Ascending aorta (tissue), 2 donors: ENCODE measurements at regions not wholly inside any gene's neighbourhood (a gene's known extent, or its start where the extent isn't known, plus 50 kb on each side); places are given as distances from the start of the nearest gene placed in this dataset.

Experiments
- DNase-seq, 2 donors: peaks; one replicate each; pipeline ENCODE4 v3.0.0-alpha.2; 2019; ENCODE audit warnings: low spot score in 2 of 2
- H3K27ac ChIP-seq, 2 donors: fragments of 200-600 bp; sonication (generic); one replicate each; pipeline ENCODE4 v1.5.1; 2016 to 2017; ENCODE audit warnings: mild to moderate bottlenecking in 1 of 2
- H3K27me3 ChIP-seq: fragments of 200-600 bp; sonication (generic); one replicate; pipeline ENCODE4 v1.5.1; 2017
- H3K36me3 ChIP-seq, 2 donors: fragments of 200-600 bp; sonication (generic); one replicate each; pipeline ENCODE4 v1.5.1; 2016
- H3K4me1 ChIP-seq, 2 donors: fragments of 200-600 bp; sonication (generic); one replicate each; pipeline ENCODE4 v1.5.1; 2016 to 2017; ENCODE audit warnings: mild to moderate bottlenecking in 1 of 2
- H3K4me3 ChIP-seq, 2 donors: fragments of 200-600 bp; sonication (generic); one replicate each; pipeline ENCODE4 v1.5.1; 2016 to 2017; ENCODE audit warnings: mild to moderate bottlenecking in 1 of 2
- H3K9me3 ChIP-seq, 2 donors: fragments of 200-600 bp; sonication (generic); one replicate each; pipeline ENCODE4 v1.5.1; 2016
- intact Hi-C: fragments of 100-400 bp; cut with DNase I; formaldehyde crosslinking; loops from one replicate; pipeline ENCODE4 v1.15.1; 2023
- TF ChIP-seq, protein P1 (sequence below), 3 experiments: fragments of 200-600 bp in 2 of 3; fragments of 450-650 bp in 1 of 3; sonication (generic) in 2 of 3; IDR thresholded peaks; one replicate each; pipeline ENCODE4 v1.5.1; 2016 to 2019; ENCODE audit warnings: antibody characterized with exemption in 3 of 3, mild to moderate bottlenecking in 1 of 3, moderate library complexity in 1 of 3

GRCh38 chr13:109383683-109384082 is 402.7 kb downstream of the IRS2 start:
- intact Hi-C loops, result loop anchor here (5.0 to 10.0 kb wide), 3 partner anchors 139 to 401 kb away; partner anchors contain the start of gene IRS2
- H3K36me3 ChIP-seq, result no peaks in the 10 kb centered on the region
- no peaks in the 10 kb centered on the region for H3K9me3 ChIP-seq
- TF ChIP-seq, protein P1, sequence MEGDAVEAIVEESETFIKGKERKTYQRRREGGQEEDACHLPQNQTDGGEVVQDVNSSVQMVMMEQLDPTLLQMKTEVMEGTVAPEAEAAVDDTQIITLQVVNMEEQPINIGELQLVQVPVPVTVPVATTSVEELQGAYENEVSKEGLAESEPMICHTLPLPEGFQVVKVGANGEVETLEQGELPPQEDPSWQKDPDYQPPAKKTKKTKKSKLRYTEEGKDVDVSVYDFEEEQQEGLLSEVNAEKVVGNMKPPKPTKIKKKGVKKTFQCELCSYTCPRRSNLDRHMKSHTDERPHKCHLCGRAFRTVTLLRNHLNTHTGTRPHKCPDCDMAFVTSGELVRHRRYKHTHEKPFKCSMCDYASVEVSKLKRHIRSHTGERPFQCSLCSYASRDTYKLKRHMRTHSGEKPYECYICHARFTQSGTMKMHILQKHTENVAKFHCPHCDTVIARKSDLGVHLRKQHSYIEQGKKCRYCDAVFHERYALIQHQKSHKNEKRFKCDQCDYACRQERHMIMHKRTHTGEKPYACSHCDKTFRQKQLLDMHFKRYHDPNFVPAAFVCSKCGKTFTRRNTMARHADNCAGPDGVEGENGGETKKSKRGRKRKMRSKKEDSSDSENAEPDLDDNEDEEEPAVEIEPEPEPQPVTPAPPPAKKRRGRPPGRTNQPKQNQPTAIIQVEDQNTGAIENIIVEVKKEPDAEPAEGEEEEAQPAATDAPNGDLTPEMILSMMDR (IDR thresholded peaks at IDR 0.05), result no peak
- no peaks in the 10 kb centered on the region for H3K27me3 ChIP-seq
- no peak for DNase-seq
- H3K27ac ChIP-seq, result no peak overlapping the region
- peaks cover 0 to 5% of the 10 kb centered on the region in 2 donors for H3K4me1 ChIP-seq
- H3K4me3 ChIP-seq, result no peak overlapping the region

- Histone ChIP-seq H3K4me3 (no peak overlapping the region), H3K36me3 (no peaks in the 10 kb centered on the region), H3K27me3 (no peaks in the 10 kb centered on the region), H3K4me1 (peaks cover 0 to 5% of the 10 kb centered on the region in 2 donors), H3K9me3 (no peaks in the 10 kb centered on the region), H3K27ac (no peak overlapping the region)
- intact Hi-C loops, result loop anchor here (5.0 to 10.0 kb wide), 3 partner anchors 137 to 403 kb away; partner anchors contain the start of gene IRS2
- TF ChIP-seq, protein P1 (IDR thresholded peaks at IDR 0.05), result no peak
- no peak for DNase-seq
Observed at GRCh38 chr13:109381546-109382180, 404.7 kb downstream of the IRS2 start.

- intact Hi-C loops, result loop anchor here (5.0 to 10.0 kb wide), 3 partner anchors 136 to 404 kb away; partner anchors contain the start of gene IRS2
- Histone ChIP-seq H3K27me3 (no peaks in the 10 kb centered on the region), H3K9me3 (no peaks in the 10 kb centered on the region), H3K27ac (no peak overlapping the region), H3K4me3 (no peak overlapping the region), H3K36me3 (no peaks in the 10 kb centered on the region), H3K4me1 (peaks cover 0 to 5% of the 10 kb centered on the region in 2 donors)
- TF ChIP-seq, protein P1 (IDR thresholded peaks at IDR 0.05), result no peak
- DNase-seq, result no peak
Observed at GRCh38 chr13:109380457-109380856, 405.9 kb downstream of the IRS2 start.

DNA sequence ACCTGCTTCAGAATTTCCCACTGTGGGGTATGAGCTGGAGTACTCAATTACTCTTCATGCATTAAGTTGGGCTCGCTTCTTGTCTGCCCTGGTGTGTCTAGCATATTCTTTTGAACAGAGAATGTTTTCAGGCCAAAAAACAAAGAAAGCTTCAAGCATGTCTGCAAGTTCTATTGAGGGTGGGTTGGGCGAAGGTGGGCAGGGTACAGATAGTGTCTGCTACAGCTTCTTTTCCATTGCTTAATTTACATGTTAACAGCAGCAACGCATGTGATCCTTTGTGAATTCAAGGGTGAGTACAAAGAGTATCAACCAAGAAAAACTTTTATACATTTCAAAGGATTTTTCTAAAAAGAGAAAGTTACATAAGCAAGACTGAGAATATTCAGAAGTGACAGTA is 406.5 kb downstream of the IRS2 start:
- TF ChIP-seq, protein P1 (IDR thresholded peaks at IDR 0.05), result no peak
- Histone ChIP-seq H3K27me3 (no peaks in the 10 kb centered on the region), H3K27ac (no peak overlapping the region), H3K4me1 (peaks cover 0 to 5% of the 10 kb centered on the region in 2 donors), H3K4me3 (no peak overlapping the region), H3K36me3 (no peaks in the 10 kb centered on the region), H3K9me3 (no peaks in the 10 kb centered on the region)
- intact Hi-C loops, result loop anchor here (5.0 to 10.0 kb wide), 3 partner anchors 135 to 405 kb away; partner anchors contain the start of gene IRS2
- DNase-seq, result no peak

GRCh38 chr13:109376936-109377335 is 409.4 kb downstream of the IRS2 start:
- TF ChIP-seq, protein P1 (IDR thresholded peaks at IDR 0.05), result no peak
- no peak for DNase-seq
- H3K4me1 ChIP-seq, result no peaks in the 10 kb centered on the region
- intact Hi-C loops, result no loop called here
- H3K4me3 ChIP-seq, result no peak overlapping the region
- no peak overlapping the region for H3K27ac ChIP-seq
- H3K9me3 ChIP-seq, result no peaks in the 10 kb centered on the region
- H3K36me3 ChIP-seq, result no peaks in the 10 kb centered on the region
- no peaks in the 10 kb centered on the region for H3K27me3 ChIP-seq
